Endodermal cell (in vitro differentiated cells): ENCODE measurements at regions not wholly inside any gene's neighbourhood (a gene's known extent, or its start where the extent isn't known, plus 50 kb on each side); places are given as distances from the start of the nearest gene placed in this dataset.

Experiments
- DNase-seq: peaks from one replicate; pipeline ENCODE4 v3.0.0-alpha.2; 2017
- H3K27ac ChIP-seq: 2 replicates; pipeline ENCODE4 v1.5.1; 2013; ENCODE audit warnings: mild to moderate bottlenecking, low read depth, low read length, moderate library complexity
- H3K27me3 ChIP-seq: 2 replicates; pipeline ENCODE4 v1.6.1; 2013; ENCODE audit warnings: mild to moderate bottlenecking, low read length, moderate library complexity; ENCODE audit not compliant: insufficient read depth, control insufficient read depth, poor library complexity, severe bottlenecking
- H3K36me3 ChIP-seq: 2 replicates; pipeline ENCODE4 v1.7.0; 2013; ENCODE audit warnings: mild to moderate bottlenecking, low read length, moderate library complexity; ENCODE audit not compliant: control insufficient read depth, insufficient read depth
- H3K4me1 ChIP-seq: one replicate; pipeline ENCODE4 v1.7.0; 2013; ENCODE audit warnings: low read length; ENCODE audit not compliant: control insufficient read depth, insufficient read depth
- H3K4me3 ChIP-seq: 2 replicates; pipeline ENCODE4 v1.5.1; 2013; ENCODE audit warnings: mild to moderate bottlenecking, low read length, moderate library complexity
- H3K9ac ChIP-seq: 2 replicates; pipeline ENCODE4 v1.6.1; 2013; ENCODE audit warnings: mild to moderate bottlenecking, low read length, moderate library complexity; ENCODE audit not compliant: poor library complexity, severe bottlenecking; ENCODE audit errors: extremely low read depth
- H3K9me3 ChIP-seq: 2 replicates; pipeline ENCODE4 v1.6.1; 2013; ENCODE audit warnings: mild to moderate bottlenecking, low read length, moderate library complexity; ENCODE audit not compliant: control insufficient read depth
- H3K27ac Mint-ChIP-seq: 2 replicates; pipeline ENCODE4 v1.8.0; 2020; ENCODE audit warnings: mixed read lengths
- H3K27me3 Mint-ChIP-seq: 2 replicates; pipeline ENCODE4 v1.8.0; 2021; ENCODE audit warnings: mild to moderate bottlenecking, mixed read lengths; ENCODE audit not compliant: insufficient read depth
- H3K36me3 Mint-ChIP-seq: 2 replicates; pipeline ENCODE4 v1.8.0; 2020; ENCODE audit warnings: low read depth, mixed read lengths
- H3K4me1 Mint-ChIP-seq: 2 replicates; pipeline ENCODE4 v1.8.0; 2020; ENCODE audit warnings: mixed read lengths
- H3K4me3 Mint-ChIP-seq: 2 replicates; pipeline ENCODE4 v1.8.0; 2020; ENCODE audit warnings: mild to moderate bottlenecking, moderate library complexity, mixed read lengths
- H3K9me3 Mint-ChIP-seq: 2 replicates; pipeline ENCODE4 v1.8.0; 2020; ENCODE audit warnings: mild to moderate bottlenecking, mixed read lengths
- CTCF ChIP-seq: fragments of 200-600 bp; sonication (generic); conservative IDR thresholded peaks from 2 replicates; pipeline ENCODE4 v1.5.0; 2021; ENCODE audit warnings: antibody characterized with exemption, mild to moderate bottlenecking
- WGBS, 2 experiments: methylation state at CpG; one replicate each; pipeline versions ENCODE4 v1.1.5 to v1.1.7; 2013; ENCODE audit warnings: missing lambda C conversion rate in 2 of 2, mixed read lengths in 1 of 2; ENCODE audit not compliant: insufficient coverage in 1 of 2, insufficient read length in 1 of 2; 5-methylcytosine and 5-hydroxymethylcytosine counted together

DNA sequence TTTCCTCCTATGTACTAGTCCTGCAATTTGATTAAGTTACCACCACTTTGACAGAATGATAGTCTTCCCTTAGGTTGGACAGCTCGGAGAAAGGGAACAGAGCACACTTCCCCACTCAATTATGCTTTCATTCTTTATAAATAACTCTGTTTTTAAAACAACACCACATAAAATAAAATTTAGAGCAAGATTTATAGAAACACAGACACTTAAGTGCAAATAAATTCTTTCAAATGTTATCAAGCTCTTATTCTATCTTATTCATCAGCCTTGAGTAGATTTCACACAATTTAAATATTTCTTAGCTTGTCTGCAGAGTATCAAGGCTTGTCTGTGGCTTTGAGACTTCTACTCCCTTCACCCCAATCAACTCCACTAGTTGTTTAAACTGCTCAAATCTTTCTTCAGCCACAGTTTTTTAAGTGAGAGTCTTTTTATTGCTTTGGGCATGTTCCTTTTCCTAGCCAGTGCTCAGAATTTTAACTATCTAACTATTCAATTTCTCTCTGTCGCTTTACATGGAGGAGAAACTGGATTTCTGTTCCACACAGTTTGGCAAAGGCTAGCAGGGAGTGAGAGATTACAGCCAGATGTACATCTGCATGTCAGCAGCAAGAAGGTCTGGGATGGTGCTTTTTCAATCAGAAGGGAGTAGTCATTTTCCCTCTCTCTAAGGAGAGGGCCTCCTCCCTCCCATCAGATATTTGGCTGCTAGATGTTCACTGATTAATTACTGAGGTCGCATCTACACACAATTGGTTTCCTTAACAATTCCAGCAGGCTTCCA, 53.1 kb upstream of the PLAC1 start:
- Mint-ChIP-seq H3K4me1 (no peaks in the 10 kb centered on the region), H3K4me3 (no peak overlapping the region), H3K36me3 (no peaks in the 10 kb centered on the region), H3K27ac (no peak overlapping the region), H3K9me3 (peaks cover 53% of the 10 kb centered on the region), H3K27me3 (no peaks in the 10 kb centered on the region)
- H3K9me3 ChIP-seq, result no peaks in the 10 kb centered on the region
- no peaks in the 10 kb centered on the region for H3K36me3 ChIP-seq
- no peaks in the 10 kb centered on the region for H3K27me3 ChIP-seq
- H3K27ac ChIP-seq, result no peak overlapping the region
- no peak overlapping the region for H3K4me3 ChIP-seq
- no peak overlapping the region for H3K9ac ChIP-seq
- peaks cover 3% of the 10 kb centered on the region for H3K4me1 ChIP-seq
- 91% methylated on average over 3 of the region's 3 CpGs; no CpG with 5 or more reads in 1 of the 2 experiments for WGBS, 2 experiments
- TF ChIP-seq CTCF, result no peak
- no peak for DNase-seq
